Amniotic stem cell (primary cell): ENCODE measurements at regions not wholly inside any gene's neighbourhood (a gene's known extent, or its start where the extent isn't known, plus 50 kb on each side); places are given as distances from the start of the nearest gene placed in this dataset.
"Not testable (repeated sequence)": the region's sequence is repeated elsewhere in the genome, so short reads cannot be mapped to it uniquely, and the experiment has no call there.

ENCODE experiments used
- DNase-seq: peaks from one replicate; lab custom pipeline; 2025; lab: John Stamatoyannopoulos, UW

- DNase-seq = no peak
These were observed 768.6 kb downstream of the UQCRFS1 start for GRCh38 chr19:28444362-28444761.

DNA sequence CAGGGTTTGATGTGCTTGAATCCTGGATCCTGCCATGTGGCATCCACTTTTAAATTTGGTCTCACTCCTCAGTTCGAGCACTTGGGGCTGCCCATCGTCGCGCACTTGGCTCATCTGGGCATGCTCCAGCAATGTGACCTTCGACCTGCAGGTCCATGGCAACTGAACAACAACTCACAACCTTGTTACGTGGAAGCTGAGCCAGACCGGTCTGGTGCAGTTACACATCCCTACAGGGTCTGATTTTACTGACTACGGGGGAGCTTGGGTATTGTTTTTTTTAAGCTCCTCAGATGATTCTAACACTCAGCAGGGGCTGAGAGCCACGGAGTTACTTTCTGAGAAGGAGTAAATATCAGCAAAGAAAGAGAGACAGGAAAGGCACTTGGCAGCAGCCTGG lies 769.6 kb downstream of the UQCRFS1 start:
- DNase-seq = no peak

DNA sequence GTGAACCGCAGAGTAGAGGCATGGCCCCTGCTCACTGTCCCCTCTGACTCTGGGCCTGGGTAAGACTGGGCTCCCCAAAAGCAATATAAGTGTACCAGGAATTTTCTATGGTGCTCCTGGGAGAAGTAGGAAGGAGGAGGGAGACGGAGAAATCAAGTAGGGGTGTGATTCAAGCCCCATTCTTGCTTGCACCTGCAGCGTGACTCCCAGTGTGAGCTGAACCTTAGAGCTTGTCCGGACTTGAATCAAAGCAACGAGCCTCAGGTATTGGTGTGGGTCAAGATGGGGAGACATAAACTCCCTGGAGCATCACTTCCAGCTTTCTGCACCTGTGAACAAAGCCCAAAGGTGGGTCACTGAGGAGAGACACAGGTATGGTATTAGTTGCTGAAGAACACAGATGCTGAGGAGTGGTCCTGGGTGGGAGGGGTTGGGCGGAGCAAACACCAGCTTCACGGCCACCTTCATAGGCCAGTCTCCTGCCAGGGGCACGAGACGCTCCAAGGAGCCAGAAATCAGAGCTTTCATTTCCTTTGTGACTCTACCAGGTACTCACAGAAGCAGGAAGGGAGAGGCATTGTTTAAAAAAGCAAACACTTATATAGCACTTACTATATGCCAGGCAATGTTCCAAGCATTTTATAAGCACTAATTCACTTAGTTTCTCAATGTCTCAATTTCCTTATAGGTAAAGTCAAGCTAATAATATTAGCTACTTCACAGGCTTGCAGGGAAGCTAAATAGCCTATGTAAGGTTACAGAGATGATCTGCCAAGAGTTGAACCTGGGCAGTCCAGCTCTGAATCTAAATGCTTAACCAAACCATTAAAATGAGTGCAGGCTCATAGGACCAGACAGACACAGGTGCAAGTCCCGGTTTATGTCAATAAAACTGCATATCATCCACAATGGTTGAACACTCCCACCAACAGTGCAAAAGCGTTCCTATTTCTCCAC lies 775.3 kb downstream of the UQCRFS1 start:
- no peak for DNase-seq

DNA sequence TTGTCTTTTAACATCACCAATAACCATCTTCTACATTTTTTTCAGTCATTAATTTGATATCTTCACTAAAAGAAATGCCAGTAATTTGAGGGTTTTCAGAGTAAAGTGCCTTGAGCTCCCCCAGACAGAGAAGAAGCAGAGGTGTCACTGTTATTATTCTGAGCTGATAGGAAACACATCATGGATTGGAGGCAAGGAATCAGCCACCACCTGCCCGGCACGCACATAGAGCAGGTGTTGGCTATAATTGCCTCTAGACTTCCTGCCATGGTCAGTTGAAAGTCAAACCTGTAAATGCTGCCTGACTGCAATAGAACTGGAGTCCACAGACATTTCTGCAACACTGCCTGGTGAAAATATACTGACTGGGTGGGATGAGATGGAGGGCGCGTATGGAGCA lies 776.6 kb downstream of the UQCRFS1 start:
- no peak for DNase-seq

DNA sequence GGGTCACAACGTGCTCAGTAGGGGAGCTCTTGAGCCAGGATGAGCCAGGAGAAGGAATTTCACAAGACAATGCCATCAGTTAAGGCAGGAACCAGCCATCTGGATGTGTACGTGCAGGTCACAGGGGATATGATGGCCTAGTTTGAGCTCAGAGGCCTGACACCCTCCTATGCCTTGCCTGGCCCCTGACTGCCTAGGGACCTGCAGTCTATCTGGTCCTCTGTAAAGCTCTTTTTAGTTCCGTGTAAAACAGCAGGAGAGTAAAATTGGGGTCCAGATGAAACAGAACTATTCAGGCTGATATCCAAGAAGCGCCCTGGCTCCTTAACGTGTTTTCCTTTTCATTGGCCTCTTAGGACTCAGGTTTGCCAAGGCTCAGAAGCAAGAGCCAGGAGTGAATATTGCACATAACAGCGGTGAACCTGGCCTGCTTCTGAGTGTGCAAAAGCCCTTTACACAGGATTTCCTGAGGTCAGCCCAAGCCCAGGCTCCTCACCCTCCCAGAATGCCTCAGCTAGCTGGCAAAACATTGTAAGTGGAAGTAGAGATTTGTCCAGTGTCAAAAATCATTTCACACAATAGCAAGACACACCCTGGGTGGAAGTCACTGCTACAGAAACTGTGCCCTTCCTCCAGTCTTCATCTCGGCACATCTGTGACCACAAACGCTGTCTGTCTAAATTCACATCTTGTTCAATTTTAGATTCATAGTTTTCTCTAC lies 777.2 kb downstream of the UQCRFS1 start:
- no peak for DNase-seq

- DNase-seq = not testable (repeated sequence)
These were observed 778.2 kb downstream of the UQCRFS1 start for GRCh38 chr19:28434794-28435193.

- DNase-seq = not testable (repeated sequence)
These were observed 778.6 kb downstream of the UQCRFS1 start for GRCh38 chr19:28434365-28434764.

GRCh38 chr19:28433166-28433565 lies 779.8 kb downstream of the UQCRFS1 start:
- DNase-seq = not testable (repeated sequence)

- DNase-seq = no peak
These were observed 782.7 kb downstream of the UQCRFS1 start for GRCh38 chr19:28430214-28430613.

DNA sequence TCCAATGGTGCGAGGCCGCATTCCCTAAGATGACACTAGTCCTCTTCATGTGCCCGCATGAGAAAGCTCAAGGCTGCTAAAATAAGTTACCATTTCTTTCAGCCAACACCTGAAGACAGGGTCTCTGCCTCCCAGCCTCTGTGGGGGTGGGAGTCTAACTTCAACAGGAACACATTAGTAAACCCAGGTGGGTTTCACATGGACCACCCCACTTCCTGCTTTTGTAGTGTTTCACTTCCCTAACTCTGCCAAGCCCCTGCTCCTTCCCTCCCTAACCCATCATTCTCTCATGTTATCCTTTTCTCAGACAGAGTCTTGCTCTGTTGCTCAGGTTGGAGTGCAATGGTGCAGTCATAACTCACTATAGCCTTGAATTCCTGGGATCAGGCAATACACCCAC lies 783.6 kb downstream of the UQCRFS1 start:
- DNase-seq = no peak

DNA sequence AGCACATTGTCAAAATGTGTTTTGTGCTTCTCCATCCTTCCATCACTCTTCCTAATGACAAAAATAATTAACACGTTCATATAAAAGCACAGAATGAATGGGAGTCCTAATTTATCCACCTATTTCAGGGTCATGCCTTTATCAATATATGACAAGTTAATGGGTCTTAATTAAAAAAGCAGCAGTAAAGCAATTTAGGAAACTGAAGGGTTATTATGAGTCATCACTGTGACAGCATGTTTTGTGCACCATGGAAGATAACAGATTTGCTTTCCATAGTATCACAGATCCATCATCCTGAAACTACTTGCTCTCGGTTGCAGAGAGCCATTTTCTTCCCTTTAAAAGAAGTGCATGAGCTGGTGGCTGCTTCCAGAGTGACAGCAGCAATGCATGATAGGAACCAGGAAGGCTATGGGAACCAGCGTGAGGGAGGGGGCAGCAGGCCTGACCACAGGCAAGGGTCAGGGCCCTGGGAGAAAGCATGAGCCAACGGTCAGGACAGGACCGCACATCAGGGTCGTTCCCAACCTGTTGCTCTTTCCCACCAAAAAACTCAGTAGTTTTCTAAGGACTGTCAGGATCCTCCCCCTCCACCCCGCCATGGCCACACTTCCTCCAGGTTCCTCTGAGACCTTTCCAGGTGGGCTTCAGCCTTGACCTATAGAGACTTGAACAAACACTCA lies 784.1 kb downstream of the UQCRFS1 start:
- no peak for DNase-seq

DNA sequence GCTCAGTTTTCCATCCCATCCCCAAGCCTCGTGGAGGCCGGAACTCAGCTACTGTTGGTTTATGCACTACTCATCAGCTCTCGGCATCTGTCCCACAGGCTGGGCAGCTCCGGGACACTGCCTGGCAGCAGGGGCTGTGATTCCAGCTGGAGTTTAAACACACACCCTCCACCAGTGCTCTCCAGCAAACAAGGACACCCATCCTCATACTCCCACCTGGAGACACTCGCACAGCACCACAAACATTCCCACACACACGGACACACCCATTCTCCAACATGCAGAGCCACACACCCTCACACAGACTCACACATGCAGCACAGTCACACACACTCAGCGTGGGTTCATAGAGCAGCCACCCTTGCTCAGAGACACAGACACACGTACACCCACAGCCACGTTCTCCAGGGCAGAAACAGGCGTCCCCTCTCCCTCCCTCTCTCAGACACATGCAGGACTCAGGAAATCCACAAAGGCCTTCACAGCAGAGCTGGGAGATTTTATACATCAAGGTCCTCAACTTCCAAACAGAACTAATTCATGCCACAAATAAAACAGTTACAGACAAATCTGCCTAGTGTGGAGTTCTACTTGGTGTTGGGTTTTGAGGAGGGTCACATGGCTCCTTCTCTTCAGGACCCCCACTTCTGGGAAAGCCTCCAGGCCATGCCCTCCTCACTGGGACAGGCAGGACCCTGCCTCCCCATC lies 785.4 kb downstream of the UQCRFS1 start:
- DNase-seq = no peak

DNA sequence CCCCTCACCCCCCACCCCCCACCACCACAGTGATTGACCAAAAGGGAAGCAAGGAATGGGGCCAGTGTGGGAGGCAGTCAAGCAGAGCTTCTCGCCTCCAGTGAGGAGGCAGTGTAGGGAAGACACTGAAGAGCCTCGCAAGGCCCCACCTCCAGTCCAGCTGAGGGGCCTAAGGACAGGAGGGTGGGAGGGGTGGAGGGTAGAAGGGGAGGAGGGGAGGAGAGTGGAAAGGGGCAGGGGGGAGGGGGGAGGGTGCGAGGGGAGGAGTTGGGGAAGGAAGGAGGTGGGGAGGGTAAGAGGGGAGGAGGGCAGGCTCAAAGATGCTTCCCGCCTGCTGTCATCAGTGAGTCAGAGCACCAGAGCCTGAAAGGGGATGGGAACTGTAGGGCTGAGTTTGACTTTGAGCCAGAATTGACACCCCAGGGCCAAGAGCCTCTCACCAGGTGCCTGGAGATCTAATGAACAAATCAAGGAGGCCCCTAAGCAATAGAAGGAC lies 786.2 kb downstream of the UQCRFS1 start:
- DNase-seq = no peak

GRCh38 chr19:28426110-28426729 lies 786.7 kb downstream of the UQCRFS1 start:
- no peak for DNase-seq

DNA sequence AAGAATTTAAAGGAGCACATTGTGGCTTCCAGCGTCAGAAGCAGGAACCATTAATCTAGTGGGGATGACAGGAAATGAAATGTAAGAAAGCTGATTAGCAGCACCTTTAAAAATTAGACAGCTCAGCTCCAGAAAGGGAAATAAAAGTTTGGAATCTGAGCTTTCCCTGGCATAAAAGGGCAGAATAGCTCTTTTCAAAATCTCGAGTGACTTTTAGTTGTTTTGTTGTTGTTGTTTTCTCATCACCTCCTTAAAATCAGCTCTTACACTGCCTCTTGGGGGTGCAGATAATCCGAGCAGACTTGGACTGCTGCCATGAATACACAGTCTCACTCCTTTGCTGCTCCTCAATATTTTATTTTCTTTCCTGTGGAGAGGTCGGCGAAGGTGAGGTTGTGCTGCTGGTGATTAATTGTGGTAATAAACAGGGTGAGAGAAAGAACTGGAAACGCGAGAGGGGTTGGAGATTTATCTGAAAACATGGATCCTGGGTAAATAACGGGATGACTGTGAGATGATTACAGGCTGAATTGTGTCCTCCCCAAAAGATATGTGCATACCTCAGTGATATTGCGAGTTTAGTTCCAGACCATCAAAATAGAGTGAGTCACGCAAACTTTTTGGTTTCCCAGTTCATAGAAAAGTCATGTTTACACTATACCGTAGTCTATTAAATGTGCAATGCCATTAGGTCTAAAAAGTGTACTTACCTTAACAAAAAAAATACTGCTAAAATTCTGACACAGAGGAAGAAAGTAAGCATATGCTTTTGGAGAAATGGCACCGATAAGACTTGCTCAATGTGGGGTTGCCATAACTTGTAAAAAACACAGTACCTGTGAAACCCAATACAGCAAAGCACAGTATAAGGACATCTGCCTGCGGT lies 787.7 kb downstream of the UQCRFS1 start:
- no peak for DNase-seq

DNA sequence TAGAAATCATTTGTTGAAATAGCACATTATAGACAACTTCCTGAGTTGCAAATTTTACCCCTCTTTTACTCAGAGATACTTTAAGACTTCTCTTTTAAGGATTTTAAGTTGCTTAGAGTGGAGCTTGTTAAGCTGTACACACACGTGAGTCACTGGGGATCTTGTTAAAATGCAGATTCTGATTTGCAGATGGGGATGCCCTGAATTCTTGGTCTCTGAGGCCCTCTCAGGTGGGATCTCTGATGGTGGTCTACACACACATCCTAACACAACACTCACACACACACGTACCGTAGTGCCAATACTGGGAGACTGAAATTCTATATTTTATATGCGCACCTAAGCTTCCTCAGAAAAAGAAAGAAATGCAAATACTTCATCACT lies 788.3 kb downstream of the UQCRFS1 start:
- no peak for DNase-seq

DNA sequence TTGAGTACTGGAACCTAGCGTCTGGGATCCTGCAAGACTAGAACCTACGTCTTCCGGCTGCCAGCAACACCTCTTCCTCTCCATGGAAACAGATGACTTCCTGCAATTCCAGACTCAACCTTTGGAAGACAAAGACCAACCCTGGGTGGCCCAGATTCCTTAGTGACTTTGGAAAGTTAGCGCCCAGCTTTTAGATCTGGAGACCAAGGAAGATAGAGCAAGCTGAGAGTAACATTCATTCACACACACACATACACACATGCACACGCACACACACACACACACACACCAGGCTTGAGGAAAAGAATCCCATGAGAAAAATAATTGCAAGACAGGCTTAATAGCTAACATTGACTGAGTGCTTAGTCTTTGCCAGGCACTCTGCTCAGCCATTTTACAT lies 788.9 kb downstream of the UQCRFS1 start:
- no peak for DNase-seq

GRCh38 chr19:28422791-28423650 lies 789.9 kb downstream of the UQCRFS1 start:
- no peak for DNase-seq

DNA sequence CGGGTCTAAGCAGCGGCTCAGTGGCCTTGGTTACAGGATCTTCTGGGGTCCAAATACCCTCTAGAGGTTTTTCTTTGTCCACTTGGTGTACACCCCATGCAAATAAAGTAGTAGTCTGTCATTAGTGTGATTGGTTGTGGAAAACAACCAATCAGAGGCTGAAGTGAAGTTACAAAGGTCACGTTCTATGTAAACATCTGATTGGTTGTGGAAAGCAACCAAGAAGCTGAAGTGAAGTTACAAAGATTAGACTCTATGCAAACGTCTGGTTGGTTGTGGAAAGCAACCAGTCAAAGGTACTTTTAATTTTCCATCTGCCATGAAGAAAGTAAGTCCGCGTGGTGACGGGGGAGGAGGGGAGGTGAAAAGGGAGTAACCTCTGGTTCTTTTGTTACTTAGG lies 790.9 kb downstream of the UQCRFS1 start:
- no peak for DNase-seq
